NB4 (cell line): ENCODE measurements at regions not wholly inside any gene's neighbourhood (a gene's known extent, or its start where the extent isn't known, plus 50 kb on each side); places are given as distances from the start of the nearest gene placed in this dataset.

Source experiments
- DNase-seq: peaks from one replicate; pipeline ENCODE4 v3.0.0; 2010; ENCODE audit warnings: low read depth
- H3K4me3 ChIP-seq: one replicate; pipeline ENCODE4 v1.5.1; 2011; ENCODE audit warnings: mild to moderate bottlenecking, low read depth, low read length, moderate library complexity
- MYC ChIP-seq: IDR thresholded peaks from 2 replicates; pipeline ENCODE4 v1.6.1; 2011; ENCODE audit warnings: low read depth, low read length
- POLR2A ChIP-seq: IDR thresholded peaks from 2 replicates; pipeline ENCODE4 v1.6.1; 2011; ENCODE audit warnings: mild to moderate bottlenecking; ENCODE audit not compliant: insufficient read length; ENCODE audit errors: extremely low read depth
- TF ChIP-seq, protein P1 (sequence below): IDR thresholded peaks from 2 replicates; pipeline ENCODE4 v1.6.1; 2011; ENCODE audit warnings: low read depth, low read length
- TF ChIP-seq, protein P2 (sequence below): IDR thresholded peaks from one replicate; pipeline ENCODE4 v1.5.1; 2012; ENCODE audit warnings: low read depth, low read length

DNA sequence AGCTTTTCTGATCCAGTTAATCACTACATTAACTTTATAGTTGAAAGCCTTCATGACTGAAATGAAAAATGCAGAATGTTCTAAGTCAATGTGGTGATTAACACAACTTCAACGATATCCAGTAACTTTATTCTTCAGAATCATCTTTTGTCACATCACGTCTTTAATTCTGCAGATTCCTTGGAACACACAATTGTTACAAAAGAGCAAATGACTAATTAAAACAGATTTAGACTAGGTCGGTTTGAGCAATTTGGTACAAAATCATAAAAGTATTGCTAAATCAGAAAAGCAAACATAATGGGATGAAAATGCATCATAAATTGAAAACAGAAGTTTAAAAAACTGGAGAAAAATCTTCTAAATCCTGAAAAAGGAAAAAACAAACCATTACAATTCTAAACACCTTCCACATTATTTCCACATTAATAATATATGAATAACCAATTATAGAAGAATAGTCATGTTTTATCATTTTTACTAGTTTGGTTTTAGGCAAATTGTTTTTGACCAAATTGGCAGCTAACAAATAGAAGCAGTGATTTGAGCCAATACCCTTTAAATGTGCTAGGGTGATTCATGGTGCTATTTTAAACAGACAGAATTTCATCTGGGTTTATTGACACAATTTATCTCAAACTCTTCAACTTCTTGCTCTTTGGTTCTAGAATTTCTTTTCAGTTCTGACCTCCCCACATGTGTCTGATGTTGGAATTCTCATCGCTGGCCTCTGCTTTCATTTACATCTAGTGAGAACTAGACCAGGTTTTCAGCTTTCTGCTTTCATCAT is 468.1 kb upstream of the PTBP2 start:
- TF ChIP-seq, protein P1, sequence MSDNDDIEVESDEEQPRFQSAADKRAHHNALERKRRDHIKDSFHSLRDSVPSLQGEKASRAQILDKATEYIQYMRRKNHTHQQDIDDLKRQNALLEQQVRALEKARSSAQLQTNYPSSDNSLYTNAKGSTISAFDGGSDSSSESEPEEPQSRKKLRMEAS: no peak
- TF ChIP-seq POLR2A (no peak), MYC (no peak)
- TF ChIP-seq, protein P2, sequence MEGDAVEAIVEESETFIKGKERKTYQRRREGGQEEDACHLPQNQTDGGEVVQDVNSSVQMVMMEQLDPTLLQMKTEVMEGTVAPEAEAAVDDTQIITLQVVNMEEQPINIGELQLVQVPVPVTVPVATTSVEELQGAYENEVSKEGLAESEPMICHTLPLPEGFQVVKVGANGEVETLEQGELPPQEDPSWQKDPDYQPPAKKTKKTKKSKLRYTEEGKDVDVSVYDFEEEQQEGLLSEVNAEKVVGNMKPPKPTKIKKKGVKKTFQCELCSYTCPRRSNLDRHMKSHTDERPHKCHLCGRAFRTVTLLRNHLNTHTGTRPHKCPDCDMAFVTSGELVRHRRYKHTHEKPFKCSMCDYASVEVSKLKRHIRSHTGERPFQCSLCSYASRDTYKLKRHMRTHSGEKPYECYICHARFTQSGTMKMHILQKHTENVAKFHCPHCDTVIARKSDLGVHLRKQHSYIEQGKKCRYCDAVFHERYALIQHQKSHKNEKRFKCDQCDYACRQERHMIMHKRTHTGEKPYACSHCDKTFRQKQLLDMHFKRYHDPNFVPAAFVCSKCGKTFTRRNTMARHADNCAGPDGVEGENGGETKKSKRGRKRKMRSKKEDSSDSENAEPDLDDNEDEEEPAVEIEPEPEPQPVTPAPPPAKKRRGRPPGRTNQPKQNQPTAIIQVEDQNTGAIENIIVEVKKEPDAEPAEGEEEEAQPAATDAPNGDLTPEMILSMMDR: no peak
- no peak overlapping the region for H3K4me3 ChIP-seq
- DNase-seq: no peak

DNA sequence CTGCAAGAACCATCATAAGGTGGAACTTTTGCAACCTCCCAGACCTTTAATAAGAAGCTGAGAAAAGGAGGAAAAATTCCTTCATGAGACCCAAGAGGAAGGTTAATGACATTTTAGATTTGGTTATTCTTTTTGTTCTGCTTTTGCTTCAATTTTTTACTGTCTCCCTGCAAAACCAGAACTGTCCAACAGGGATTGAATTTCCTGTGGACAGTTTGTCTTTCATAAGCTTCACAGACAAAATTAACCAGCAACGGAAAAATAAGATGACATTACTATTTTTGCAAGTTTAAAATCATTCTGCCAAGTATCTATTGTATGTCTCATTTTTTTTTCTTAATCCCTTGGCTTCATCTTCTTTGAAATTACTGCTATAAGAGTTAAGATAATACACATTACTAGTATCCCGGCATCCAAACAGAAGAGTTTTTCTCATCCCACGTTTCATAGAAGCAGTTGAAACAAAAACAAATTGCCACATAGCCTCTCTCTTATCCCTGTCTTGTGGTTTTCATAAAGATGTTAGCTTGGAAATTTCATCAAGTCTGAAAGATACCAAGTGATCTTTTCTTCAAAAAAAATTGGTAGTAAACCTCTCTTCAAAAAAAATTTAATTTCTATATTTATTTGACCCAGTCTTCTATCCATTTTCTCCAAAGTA is 465.3 kb upstream of the PTBP2 start:
- no peak overlapping the region for H3K4me3 ChIP-seq
- TF ChIP-seq, protein P1: no peak
- TF ChIP-seq MYC (no peak), POLR2A (no peak)
- TF ChIP-seq, protein P2: no peak
- no peak for DNase-seq

GRCh38 chr1:96259399-96259798 is 462.2 kb upstream of the PTBP2 start:
- TF ChIP-seq, protein P1: no peak
- TF ChIP-seq MYC (no peak), POLR2A (no peak)
- TF ChIP-seq, protein P2: no peak
- H3K4me3 ChIP-seq: no peak overlapping the region
- no peak for DNase-seq

DNA sequence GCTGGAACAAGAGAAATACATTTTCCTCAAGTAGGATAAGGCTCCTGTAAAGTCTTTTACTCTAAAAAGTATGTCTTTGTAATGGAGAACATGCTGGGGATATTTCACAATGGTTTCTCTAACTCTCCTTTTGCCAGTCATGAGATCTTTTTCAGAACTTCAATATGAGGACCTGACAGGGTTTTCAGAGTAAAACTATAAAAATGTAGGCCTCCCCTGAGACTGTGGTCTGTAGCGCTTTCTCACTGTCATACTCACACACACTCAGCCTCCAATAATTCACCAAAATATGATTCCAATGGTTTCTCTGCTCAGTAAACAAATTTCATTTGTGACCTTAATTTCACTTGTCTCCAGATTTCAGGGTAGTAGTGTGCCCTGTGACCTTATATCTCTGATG is 440.1 kb upstream of the PTBP2 start:
- TF ChIP-seq MYC (no peak), POLR2A (no peak)
- TF ChIP-seq, protein P2: no peak
- TF ChIP-seq, protein P1: no peak
- no peak overlapping the region for H3K4me3 ChIP-seq
- no peak for DNase-seq

DNA sequence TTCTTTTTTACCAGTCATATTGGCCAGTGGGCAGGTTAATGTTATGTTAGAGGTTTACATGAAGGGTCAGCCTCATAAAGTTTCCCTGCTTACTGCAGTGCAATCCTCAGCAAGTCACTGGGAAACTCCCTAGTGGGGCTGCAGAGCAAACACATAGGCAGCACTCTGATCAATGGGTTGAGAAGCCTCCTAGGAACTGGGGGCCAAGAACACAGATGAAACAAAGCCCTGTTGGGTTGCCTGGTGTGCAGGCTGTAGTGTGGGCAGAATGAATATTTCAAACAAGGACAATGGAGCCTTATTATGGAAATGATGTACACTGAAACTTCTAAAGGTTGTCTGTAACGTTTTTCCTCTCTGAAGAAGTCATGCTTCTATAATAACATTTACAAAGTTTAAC is 431.6 kb upstream of the PTBP2 start:
- DNase-seq: no peak
- TF ChIP-seq POLR2A (no peak), MYC (no peak)
- TF ChIP-seq, protein P2: no peak
- TF ChIP-seq, protein P1: no peak
- H3K4me3 ChIP-seq: no peak overlapping the region
